ENCODE measurements at regions not wholly inside any gene's neighbourhood (a gene's known extent, or its start where the extent isn't known, plus 50 kb on each side); places are given as distances from the start of the nearest gene placed in this dataset.

GRCh38 chr2:185436787-185437372 lies 301.7 kb upstream of the FSIP2 start (continued):
- TF ChIP-seq CTCF (IDR thresholded peaks at IDR 0.05; ENCODE audit: control extremely low read depth in 1 of 3, insufficient read depth in 1 of 3, low read depth in 1 of 3, low read length in 3 of 3) (no peak), NRF1 (IDR thresholded peaks at IDR 0.05; ENCODE audit: low read depth, low read length) (no peak), RBBP5 (IDR thresholded peaks at IDR 0.05; ENCODE audit: borderline replicate concordance, low read depth, low read length) (no peak), CTBP2 (IDR thresholded peaks at IDR 0.05; ENCODE audit: borderline replicate concordance, insufficient read depth, insufficient read length, low read length) (no peak), POLR2AphosphoS5 (IDR thresholded peaks at IDR 0.05; ENCODE audit: low read depth, low read length) (no peak), HDAC2 (IDR thresholded peaks at IDR 0.05; ENCODE audit: borderline replicate concordance in 1 of 2, low read depth in 2 of 2, low read length in 2 of 2) (no peak), EGR1 (IDR thresholded peaks at IDR 0.05; ENCODE audit: borderline replicate concordance, low read depth, low read length) (no peak)

All from H1 (cell line).